WTC11 (cell line): ENCODE measurements at regions not wholly inside any gene's neighbourhood (a gene's known extent, or its start where the extent isn't known, plus 50 kb on each side); places are given as distances from the start of the nearest gene placed in this dataset.

Experiments
- ATAC-seq: fragments of 200-7000 bp; cut with Tn5 transposase; 2 replicates; pipeline ENCODE4 v1.10.0; 2021; ENCODE audit warnings: mild to moderate bottlenecking, moderate library complexity
- CTCF ChIA-PET: fragments of 300-600 bp; sonication (Branson Sonifier 250); formaldehyde crosslinking; loops from one replicate; lab custom pipeline; 2021; ENCODE audit warnings: antibody characterized with exemption; lab: Charles Lee
- POLR2A ChIA-PET: fragments of 350-600 bp; sonication (Branson Sonifier 250); formaldehyde crosslinking; loops from one replicate; lab custom pipeline; 2021; ENCODE audit warnings: antibody characterized with exemption; lab: Charles Lee
- DNase-seq: peaks from one replicate; pipeline ENCODE4 v3.0.0; 2021; ENCODE audit warnings: low spot score
- H3K27ac Mint-ChIP-seq: 2 replicates; pipeline ENCODE4 v1.8.0; 2021; ENCODE audit warnings: mixed read lengths
- H3K27me3 Mint-ChIP-seq: 2 replicates; pipeline ENCODE4 v1.8.0; 2021; ENCODE audit warnings: low read depth, mild to moderate bottlenecking, moderate library complexity, mixed read lengths
- H3K36me3 Mint-ChIP-seq: 2 replicates; pipeline ENCODE4 v1.8.0; 2021; ENCODE audit warnings: mixed read lengths
- H3K4me1 Mint-ChIP-seq: 2 replicates; pipeline ENCODE4 v1.8.0; 2022; ENCODE audit warnings: mixed read lengths
- H3K4me3 Mint-ChIP-seq: 2 replicates; pipeline ENCODE4 v1.8.0; 2021; ENCODE audit warnings: mild to moderate bottlenecking, moderate library complexity, mixed read lengths
- H3K9me3 Mint-ChIP-seq: 2 replicates; pipeline ENCODE4 v1.8.0; 2021; ENCODE audit warnings: mixed read lengths
- ATF1 ChIP-seq: sonication (generic); formaldehyde crosslinking; IDR thresholded peaks from 2 replicates; pipeline ENCODE4 v1.8.1; 2023; ENCODE audit warnings: mild to moderate bottlenecking, moderate library complexity, missing genetic modification reagents
- FOXJ3 ChIP-seq: sonication (generic); formaldehyde crosslinking; IDR thresholded peaks from 2 replicates; pipeline ENCODE4 v1.9.0; 2021; ENCODE audit warnings: missing genetic modification reagents, mild to moderate bottlenecking, borderline replicate concordance
- NR3C1 ChIP-seq: sonication (generic); formaldehyde crosslinking; conservative IDR thresholded peaks from 2 replicates; pipeline ENCODE4 v1.8.1; 2023; ENCODE audit warnings: low read depth, mild to moderate bottlenecking, missing genetic modification reagents
- PRRX2 ChIP-seq: fragments of 250-450 bp; sonication (Bioruptor Pico); IDR thresholded peaks from 2 replicates; pipeline ENCODE4 v1.8.0; 2021; ENCODE audit warnings: mild to moderate bottlenecking
- TCF7 ChIP-seq: sonication (generic); formaldehyde crosslinking; IDR thresholded peaks from 2 replicates; pipeline ENCODE4 v1.8.0; 2022; ENCODE audit warnings: mild to moderate bottlenecking, low read depth, missing genetic modification reagents, moderate library complexity
- TEAD1 ChIP-seq: sonication (generic); formaldehyde crosslinking; IDR thresholded peaks from 2 replicates; pipeline ENCODE4 v1.8.0; 2022; ENCODE audit warnings: mild to moderate bottlenecking, missing genetic modification reagents
- ZNF263 ChIP-seq: sonication (generic); formaldehyde crosslinking; IDR thresholded peaks from 2 replicates; pipeline ENCODE4 v1.8.1; 2022; ENCODE audit warnings: low read depth, mild to moderate bottlenecking, moderate library complexity, missing genetic modification reagents
- TF ChIP-seq, protein P1 (sequence below): fragments of 250-450 bp; sonication (Bioruptor Pico); IDR thresholded peaks from 2 replicates; pipeline ENCODE4 v1.9.0; 2021; ENCODE audit warnings: mild to moderate bottlenecking, borderline replicate concordance
- TF ChIP-seq, protein P2 (sequence below): sonication (generic); formaldehyde crosslinking; IDR thresholded peaks from 2 replicates; pipeline ENCODE4 v1.8.1; 2022; ENCODE audit warnings: low read depth, mild to moderate bottlenecking, moderate library complexity, missing genetic modification reagents, borderline replicate concordance
- TF ChIP-seq, protein P3 (sequence below): fragments of 250-450 bp; sonication (Bioruptor Pico); conservative IDR thresholded peaks from 2 replicates; pipeline ENCODE4 v1.9.0; 2021; ENCODE audit warnings: mild to moderate bottlenecking
- TF ChIP-seq, protein P4 (sequence below): fragments of 250-450 bp; sonication (Bioruptor Pico); IDR thresholded peaks from 2 replicates; pipeline ENCODE4 v1.9.0; 2021; ENCODE audit warnings: mild to moderate bottlenecking
- TF ChIP-seq, protein P5 (sequence below): sonication (generic); formaldehyde crosslinking; IDR thresholded peaks from 2 replicates; pipeline ENCODE4 v1.8.1; 2023; ENCODE audit warnings: mild to moderate bottlenecking, missing genetic modification reagents, moderate library complexity
- TF ChIP-seq, protein P6 (sequence below): sonication (generic); formaldehyde crosslinking; conservative IDR thresholded peaks from 2 replicates; pipeline ENCODE4 v1.8.1; 2023; ENCODE audit warnings: mild to moderate bottlenecking, low read depth, missing genetic modification reagents, moderate library complexity
- TF ChIP-seq, protein P7 (sequence below): sonication (generic); formaldehyde crosslinking; IDR thresholded peaks from 2 replicates; pipeline ENCODE4 v1.8.1; 2023; ENCODE audit warnings: mild to moderate bottlenecking, missing genetic modification reagents, moderate library complexity

DNA sequence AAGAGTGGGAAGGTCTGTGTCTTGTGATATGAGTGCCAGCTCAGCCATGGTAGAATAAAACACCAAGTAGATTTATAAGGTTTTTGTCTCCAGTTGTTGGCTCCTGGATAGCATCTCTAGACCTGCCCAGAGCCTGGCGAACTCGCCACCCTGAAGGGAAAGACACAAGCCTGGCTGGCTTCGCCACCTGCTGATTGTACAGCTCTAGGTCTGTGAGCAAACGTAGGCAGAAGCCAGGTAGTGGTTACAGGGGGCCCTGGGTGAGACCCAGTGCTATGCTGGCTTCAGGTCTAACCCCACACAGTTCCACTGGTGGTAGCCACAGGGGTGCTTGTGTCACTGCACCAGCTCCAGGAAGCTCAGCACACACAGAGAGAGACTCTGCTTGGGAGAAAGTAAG, 100.5 kb downstream of the BLTP1 start (continued):
- TF ChIP-seq, protein P1, sequence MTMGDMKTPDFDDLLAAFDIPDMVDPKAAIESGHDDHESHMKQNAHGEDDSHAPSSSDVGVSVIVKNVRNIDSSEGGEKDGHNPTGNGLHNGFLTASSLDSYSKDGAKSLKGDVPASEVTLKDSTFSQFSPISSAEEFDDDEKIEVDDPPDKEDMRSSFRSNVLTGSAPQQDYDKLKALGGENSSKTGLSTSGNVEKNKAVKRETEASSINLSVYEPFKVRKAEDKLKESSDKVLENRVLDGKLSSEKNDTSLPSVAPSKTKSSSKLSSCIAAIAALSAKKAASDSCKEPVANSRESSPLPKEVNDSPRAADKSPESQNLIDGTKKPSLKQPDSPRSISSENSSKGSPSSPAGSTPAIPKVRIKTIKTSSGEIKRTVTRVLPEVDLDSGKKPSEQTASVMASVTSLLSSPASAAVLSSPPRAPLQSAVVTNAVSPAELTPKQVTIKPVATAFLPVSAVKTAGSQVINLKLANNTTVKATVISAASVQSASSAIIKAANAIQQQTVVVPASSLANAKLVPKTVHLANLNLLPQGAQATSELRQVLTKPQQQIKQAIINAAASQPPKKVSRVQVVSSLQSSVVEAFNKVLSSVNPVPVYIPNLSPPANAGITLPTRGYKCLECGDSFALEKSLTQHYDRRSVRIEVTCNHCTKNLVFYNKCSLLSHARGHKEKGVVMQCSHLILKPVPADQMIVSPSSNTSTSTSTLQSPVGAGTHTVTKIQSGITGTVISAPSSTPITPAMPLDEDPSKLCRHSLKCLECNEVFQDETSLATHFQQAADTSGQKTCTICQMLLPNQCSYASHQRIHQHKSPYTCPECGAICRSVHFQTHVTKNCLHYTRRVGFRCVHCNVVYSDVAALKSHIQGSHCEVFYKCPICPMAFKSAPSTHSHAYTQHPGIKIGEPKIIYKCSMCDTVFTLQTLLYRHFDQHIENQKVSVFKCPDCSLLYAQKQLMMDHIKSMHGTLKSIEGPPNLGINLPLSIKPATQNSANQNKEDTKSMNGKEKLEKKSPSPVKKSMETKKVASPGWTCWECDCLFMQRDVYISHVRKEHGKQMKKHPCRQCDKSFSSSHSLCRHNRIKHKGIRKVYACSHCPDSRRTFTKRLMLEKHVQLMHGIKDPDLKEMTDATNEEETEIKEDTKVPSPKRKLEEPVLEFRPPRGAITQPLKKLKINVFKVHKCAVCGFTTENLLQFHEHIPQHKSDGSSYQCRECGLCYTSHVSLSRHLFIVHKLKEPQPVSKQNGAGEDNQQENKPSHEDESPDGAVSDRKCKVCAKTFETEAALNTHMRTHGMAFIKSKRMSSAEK (CRISPR knock-in tag), result no peak
- TF ChIP-seq, protein P2, sequence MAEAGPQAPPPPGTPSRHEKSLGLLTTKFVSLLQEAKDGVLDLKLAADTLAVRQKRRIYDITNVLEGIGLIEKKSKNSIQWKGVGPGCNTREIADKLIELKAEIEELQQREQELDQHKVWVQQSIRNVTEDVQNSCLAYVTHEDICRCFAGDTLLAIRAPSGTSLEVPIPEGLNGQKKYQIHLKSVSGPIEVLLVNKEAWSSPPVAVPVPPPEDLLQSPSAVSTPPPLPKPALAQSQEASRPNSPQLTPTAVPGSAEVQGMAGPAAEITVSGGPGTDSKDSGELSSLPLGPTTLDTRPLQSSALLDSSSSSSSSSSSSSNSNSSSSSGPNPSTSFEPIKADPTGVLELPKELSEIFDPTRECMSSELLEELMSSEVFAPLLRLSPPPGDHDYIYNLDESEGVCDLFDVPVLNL, result no peak
- TF ChIP-seq, protein P3, sequence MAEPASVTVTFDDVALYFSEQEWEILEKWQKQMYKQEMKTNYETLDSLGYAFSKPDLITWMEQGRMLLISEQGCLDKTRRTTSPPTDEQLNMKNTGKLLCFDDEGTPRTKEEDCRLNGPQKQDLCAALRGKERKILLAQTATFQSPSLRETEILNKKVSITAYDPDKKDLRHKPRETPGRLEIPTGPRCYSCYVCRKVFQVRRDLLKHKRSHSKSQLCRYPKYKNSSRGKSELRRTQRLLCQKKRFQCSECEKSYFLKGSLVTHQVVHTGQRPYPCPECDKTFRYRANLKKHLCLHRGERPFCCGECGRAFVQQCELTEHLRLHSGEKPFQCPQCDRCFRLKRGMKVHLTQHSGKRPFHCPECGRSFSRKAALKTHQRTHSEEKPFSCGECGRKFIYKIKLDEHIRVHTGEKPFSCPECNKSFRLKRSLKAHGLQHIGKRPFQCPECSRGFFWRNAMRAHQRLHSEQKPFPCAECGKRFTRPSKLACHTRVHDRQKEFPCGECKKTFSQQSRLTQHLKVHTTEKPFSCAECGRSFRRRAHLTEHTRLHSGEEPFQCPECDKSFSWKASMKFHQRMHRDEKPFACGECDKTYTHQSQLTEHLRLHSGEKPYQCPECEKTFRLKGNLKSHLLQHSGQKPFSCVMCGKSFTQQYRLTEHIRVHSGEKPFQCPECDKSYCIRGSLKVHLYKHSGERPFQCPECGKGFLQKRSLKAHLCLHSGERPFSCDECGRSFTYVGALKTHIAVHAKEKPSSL, result no peak
- TF ChIP-seq, protein P4, sequence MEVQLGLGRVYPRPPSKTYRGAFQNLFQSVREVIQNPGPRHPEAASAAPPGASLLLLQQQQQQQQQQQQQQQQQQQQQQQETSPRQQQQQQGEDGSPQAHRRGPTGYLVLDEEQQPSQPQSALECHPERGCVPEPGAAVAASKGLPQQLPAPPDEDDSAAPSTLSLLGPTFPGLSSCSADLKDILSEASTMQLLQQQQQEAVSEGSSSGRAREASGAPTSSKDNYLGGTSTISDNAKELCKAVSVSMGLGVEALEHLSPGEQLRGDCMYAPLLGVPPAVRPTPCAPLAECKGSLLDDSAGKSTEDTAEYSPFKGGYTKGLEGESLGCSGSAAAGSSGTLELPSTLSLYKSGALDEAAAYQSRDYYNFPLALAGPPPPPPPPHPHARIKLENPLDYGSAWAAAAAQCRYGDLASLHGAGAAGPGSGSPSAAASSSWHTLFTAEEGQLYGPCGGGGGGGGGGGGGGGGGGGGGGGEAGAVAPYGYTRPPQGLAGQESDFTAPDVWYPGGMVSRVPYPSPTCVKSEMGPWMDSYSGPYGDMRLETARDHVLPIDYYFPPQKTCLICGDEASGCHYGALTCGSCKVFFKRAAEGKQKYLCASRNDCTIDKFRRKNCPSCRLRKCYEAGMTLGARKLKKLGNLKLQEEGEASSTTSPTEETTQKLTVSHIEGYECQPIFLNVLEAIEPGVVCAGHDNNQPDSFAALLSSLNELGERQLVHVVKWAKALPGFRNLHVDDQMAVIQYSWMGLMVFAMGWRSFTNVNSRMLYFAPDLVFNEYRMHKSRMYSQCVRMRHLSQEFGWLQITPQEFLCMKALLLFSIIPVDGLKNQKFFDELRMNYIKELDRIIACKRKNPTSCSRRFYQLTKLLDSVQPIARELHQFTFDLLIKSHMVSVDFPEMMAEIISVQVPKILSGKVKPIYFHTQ, result no peak
- TF ChIP-seq NR3C1 (CRISPR knock-in tag), result no peak
- no peak for TF ChIP-seq ZNF263 (CRISPR knock-in tag)
- no peak for TF ChIP-seq TEAD1 (CRISPR knock-in tag)
- TF ChIP-seq, protein P5, sequence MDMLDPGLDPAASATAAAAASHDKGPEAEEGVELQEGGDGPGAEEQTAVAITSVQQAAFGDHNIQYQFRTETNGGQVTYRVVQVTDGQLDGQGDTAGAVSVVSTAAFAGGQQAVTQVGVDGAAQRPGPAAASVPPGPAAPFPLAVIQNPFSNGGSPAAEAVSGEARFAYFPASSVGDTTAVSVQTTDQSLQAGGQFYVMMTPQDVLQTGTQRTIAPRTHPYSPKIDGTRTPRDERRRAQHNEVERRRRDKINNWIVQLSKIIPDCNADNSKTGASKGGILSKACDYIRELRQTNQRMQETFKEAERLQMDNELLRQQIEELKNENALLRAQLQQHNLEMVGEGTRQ, result no peak
- no peak for TF ChIP-seq FOXJ3 (CRISPR knock-in tag)
- no peak for TF ChIP-seq PRRX2 (CRISPR knock-in tag)
- no peak for TF ChIP-seq ATF1

DNA sequence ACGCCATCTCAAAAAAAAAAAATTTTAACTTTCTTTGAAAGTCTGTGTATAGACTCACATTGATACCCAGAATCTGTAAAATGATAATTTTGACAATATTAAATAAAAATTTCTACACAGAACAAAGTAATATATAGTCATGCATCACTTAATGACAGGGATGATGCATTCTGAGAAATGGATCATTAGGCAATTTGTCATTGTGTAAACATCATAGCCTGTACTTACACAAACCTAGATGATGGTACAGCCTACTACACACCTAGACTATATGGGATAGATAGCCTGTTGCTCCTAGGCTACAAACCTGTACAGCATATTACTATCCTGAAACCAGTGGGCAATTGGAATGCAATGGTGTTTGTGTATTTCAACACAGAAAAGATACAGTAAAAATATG, 107.7 kb downstream of the BLTP1 start:
- no peak for TF ChIP-seq TCF7 (CRISPR knock-in tag)
- TF ChIP-seq, protein P6, sequence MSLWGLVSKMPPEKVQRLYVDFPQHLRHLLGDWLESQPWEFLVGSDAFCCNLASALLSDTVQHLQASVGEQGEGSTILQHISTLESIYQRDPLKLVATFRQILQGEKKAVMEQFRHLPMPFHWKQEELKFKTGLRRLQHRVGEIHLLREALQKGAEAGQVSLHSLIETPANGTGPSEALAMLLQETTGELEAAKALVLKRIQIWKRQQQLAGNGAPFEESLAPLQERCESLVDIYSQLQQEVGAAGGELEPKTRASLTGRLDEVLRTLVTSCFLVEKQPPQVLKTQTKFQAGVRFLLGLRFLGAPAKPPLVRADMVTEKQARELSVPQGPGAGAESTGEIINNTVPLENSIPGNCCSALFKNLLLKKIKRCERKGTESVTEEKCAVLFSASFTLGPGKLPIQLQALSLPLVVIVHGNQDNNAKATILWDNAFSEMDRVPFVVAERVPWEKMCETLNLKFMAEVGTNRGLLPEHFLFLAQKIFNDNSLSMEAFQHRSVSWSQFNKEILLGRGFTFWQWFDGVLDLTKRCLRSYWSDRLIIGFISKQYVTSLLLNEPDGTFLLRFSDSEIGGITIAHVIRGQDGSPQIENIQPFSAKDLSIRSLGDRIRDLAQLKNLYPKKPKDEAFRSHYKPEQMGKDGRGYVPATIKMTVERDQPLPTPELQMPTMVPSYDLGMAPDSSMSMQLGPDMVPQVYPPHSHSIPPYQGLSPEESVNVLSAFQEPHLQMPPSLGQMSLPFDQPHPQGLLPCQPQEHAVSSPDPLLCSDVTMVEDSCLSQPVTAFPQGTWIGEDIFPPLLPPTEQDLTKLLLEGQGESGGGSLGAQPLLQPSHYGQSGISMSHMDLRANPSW (CRISPR knock-in tag), result no peak
- TF ChIP-seq, protein P7, sequence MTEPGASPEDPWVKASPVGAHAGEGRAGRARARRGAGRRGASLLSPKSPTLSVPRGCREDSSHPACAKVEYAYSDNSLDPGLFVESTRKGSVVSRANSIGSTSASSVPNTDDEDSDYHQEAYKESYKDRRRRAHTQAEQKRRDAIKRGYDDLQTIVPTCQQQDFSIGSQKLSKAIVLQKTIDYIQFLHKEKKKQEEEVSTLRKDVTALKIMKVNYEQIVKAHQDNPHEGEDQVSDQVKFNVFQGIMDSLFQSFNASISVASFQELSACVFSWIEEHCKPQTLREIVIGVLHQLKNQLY (CRISPR knock-in tag), result no peak
- no peaks in the 10 kb centered on the region for H3K9me3 Mint-ChIP-seq
- ATAC-seq (no peak), DNase-seq (no peak)
- ChIA-PET CTCF (no interaction called here), POLR2A (no interaction called here)
- H3K36me3 Mint-ChIP-seq, result peaks cover 26% of the 10 kb centered on the region
- no peak overlapping the region for H3K27ac Mint-ChIP-seq
- no peaks in the 10 kb centered on the region for H3K4me1 Mint-ChIP-seq
- H3K4me3 Mint-ChIP-seq, result no peak overlapping the region
- no peaks in the 10 kb centered on the region for H3K27me3 Mint-ChIP-seq
